Uterus (tissue), 2 donors: ENCODE measurements at regions not wholly inside any gene's neighbourhood (a gene's known extent, or its start where the extent isn't known, plus 50 kb on each side); places are given as distances from the start of the nearest gene placed in this dataset.

Experiments
- CTCF ChIP-seq, 4 experiments: fragments of 200-600 bp in 2 of 4; fragments of 450-650 bp in 2 of 4; sonication (generic) in 2 of 4; IDR thresholded peaks; one replicate each; pipeline ENCODE4 v1.5.1; 2016 to 2019; ENCODE audit warnings: antibody characterized with exemption in 4 of 4, mild to moderate bottlenecking in 2 of 4, moderate library complexity in 1 of 4
- POLR2A ChIP-seq, 2 donors: fragments of 450-650 bp; IDR thresholded peaks; one replicate each; pipeline ENCODE4 v1.6.1; 2016; ENCODE audit warnings: antibody characterized with exemption in 2 of 2, mild to moderate bottlenecking in 1 of 2, moderate library complexity in 1 of 2

GRCh38 chr4:86543560-86544309 is 50.4 kb upstream of the PTPN13 start:
- TF ChIP-seq CTCF (IDR thresholded peaks at IDR 0.05), result no peak
- no peak for TF ChIP-seq POLR2A (IDR thresholded peaks at IDR 0.05)
